MM.1S (cell line): ENCODE measurements at regions not wholly inside any gene's neighbourhood (a gene's known extent, or its start where the extent isn't known, plus 50 kb on each side); places are given as distances from the start of the nearest gene placed in this dataset.

ENCODE experiments used
- EZH2 ChIP-seq: fragments of 300-600 bp; sonication (generic); optimal IDR thresholded peaks from 2 replicates; pipeline ENCODE3; 2017; ENCODE audit warnings: low read depth, mild to moderate bottlenecking, antibody characterized with exemption, low read length, mixed read lengths
- EZH2phosphoT487 ChIP-seq: fragments of 300-600 bp; sonication (generic); IDR thresholded peaks from 2 replicates; pipeline ENCODE4 v1.6.1; 2018; ENCODE audit warnings: antibody characterized with exemption, low read length
- TF ChIP-seq, protein P1 (sequence below): fragments of 300-600 bp; sonication (generic); IDR thresholded peaks from 2 replicates; pipeline ENCODE4 v1.5.1; 2016; ENCODE audit warnings: antibody characterized with exemption, low read length, mixed read lengths

DNA sequence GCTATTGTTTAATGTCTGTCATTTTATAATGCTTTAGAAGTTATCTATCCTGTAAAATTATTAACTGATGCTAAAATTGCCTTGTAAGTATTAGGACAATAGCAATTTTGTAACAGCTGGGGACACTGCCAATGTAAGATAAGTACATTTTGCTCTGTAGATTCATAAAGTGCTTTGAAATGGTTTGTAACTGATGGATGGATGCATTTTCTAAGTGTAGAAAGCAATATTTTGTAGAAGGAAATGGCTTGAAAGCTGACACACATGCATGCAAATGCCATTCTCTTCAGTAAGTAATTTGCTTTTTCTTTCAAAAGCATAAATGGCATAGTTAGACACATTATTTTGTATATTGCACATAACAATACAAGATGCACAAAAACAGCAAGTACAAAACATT lies 129.8 kb downstream of the FOXG1 start:
- TF ChIP-seq, protein P1, sequence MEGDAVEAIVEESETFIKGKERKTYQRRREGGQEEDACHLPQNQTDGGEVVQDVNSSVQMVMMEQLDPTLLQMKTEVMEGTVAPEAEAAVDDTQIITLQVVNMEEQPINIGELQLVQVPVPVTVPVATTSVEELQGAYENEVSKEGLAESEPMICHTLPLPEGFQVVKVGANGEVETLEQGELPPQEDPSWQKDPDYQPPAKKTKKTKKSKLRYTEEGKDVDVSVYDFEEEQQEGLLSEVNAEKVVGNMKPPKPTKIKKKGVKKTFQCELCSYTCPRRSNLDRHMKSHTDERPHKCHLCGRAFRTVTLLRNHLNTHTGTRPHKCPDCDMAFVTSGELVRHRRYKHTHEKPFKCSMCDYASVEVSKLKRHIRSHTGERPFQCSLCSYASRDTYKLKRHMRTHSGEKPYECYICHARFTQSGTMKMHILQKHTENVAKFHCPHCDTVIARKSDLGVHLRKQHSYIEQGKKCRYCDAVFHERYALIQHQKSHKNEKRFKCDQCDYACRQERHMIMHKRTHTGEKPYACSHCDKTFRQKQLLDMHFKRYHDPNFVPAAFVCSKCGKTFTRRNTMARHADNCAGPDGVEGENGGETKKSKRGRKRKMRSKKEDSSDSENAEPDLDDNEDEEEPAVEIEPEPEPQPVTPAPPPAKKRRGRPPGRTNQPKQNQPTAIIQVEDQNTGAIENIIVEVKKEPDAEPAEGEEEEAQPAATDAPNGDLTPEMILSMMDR: no peak
- TF ChIP-seq EZH2phosphoT487 (no peak), EZH2 (no peak)
